ENCODE measurements at regions not wholly inside any gene's neighbourhood (a gene's known extent, or its start where the extent isn't known, plus 50 kb on each side); places are given as distances from the start of the nearest gene placed in this dataset.

DNA sequence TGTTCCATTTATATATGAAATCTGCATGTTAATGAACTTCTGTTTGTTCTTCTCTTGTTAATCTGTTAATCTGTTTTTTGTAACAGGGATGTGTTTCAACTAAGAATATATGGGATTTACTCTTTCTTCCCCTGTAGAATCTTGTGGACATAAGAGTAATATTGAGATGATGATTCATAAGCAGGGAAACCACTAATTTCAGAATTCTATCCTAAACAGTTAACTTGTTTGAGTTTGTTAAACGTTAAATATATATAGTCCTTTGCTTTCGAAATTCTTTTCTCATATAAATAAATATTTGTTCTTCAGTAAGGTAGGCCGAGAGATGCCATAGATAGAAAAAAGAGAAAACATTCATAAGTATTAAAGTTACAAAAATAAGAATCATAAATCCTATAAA lies 1052.2 kb upstream of the SPRY2 start:
- no peaks in the 10 kb centered on the region for H3K27me3 ChIP-seq
- intact Hi-C loops (cut with DNase I): no loop called here
- no peaks in the 10 kb centered on the region for H3K9me3 ChIP-seq
- TF ChIP-seq, protein P1, sequence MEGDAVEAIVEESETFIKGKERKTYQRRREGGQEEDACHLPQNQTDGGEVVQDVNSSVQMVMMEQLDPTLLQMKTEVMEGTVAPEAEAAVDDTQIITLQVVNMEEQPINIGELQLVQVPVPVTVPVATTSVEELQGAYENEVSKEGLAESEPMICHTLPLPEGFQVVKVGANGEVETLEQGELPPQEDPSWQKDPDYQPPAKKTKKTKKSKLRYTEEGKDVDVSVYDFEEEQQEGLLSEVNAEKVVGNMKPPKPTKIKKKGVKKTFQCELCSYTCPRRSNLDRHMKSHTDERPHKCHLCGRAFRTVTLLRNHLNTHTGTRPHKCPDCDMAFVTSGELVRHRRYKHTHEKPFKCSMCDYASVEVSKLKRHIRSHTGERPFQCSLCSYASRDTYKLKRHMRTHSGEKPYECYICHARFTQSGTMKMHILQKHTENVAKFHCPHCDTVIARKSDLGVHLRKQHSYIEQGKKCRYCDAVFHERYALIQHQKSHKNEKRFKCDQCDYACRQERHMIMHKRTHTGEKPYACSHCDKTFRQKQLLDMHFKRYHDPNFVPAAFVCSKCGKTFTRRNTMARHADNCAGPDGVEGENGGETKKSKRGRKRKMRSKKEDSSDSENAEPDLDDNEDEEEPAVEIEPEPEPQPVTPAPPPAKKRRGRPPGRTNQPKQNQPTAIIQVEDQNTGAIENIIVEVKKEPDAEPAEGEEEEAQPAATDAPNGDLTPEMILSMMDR (IDR thresholded peaks at IDR 0.05): no peak
- no peak for TF ChIP-seq POLR2A (IDR thresholded peaks at IDR 0.05)
- no peaks in the 10 kb centered on the region for H3K4me1 ChIP-seq
- H3K4me3 ChIP-seq (replicated peaks in 1 of 3): no peak overlapping the region
- no peak for DNase-seq
- 58 to 68% methylated on average over 3 of the region's 3 CpGs for WGBS, 2 donors
- H3K27ac ChIP-seq: no peak overlapping the region
- no peaks in the 10 kb centered on the region for H3K36me3 ChIP-seq

DNA sequence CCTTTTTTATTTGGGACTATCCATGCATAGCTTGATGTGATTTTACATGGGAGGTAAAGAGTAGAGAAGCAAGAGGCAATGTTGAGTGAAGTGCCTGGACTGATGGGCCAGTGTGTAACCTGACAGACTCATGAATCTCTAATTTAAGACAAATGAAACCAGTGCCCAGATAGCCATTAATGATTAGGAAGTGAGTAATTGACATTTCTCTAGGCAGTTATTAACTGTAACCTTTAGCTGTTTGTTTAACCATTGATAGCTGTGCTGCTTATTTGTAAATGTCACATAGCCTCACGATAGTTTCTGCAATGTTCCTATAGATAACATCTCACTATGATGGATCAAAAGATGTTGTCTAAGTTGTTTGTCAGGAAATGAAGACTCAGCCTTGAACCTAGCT lies 1047.5 kb upstream of the SPRY2 start:
- Histone ChIP-seq H3K27me3 (no peaks in the 10 kb centered on the region), H3K4me3 (replicated peaks in 1 of 3) (no peak overlapping the region), H3K27ac (no peak overlapping the region), H3K4me1 (no peaks in the 10 kb centered on the region), H3K9me3 (no peaks in the 10 kb centered on the region), H3K36me3 (no peaks in the 10 kb centered on the region)
- 41 to 67% methylated on average over 1 of the region's 1 CpG for WGBS, 2 donors
- TF ChIP-seq, protein P1 (IDR thresholded peaks at IDR 0.05): no peak
- no peak for TF ChIP-seq POLR2A (IDR thresholded peaks at IDR 0.05)
- no peak for DNase-seq
- intact Hi-C loops (cut with DNase I): no loop called here

DNA sequence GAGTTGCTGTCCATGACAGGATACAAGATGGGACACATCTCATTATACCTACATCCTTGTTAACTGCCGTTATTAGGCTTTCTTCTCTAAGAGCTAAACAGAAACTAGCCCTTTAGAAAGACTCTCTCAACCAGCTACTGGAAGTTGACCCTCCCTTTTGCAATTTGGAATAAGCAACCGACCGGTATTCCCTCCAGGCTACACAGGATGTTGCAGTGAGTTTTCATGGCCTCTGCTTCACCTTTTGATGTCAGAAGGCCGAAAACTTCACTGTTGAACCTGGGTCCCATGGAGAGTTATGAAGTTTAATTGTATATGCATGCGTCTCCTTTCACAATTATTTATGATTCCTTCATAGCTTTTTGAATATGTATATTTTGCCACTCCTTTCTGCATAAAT lies 1042.5 kb upstream of the SPRY2 start:
- H3K27ac ChIP-seq: no peak overlapping the region
- no peaks in the 10 kb centered on the region for H3K4me1 ChIP-seq
- WGBS, 2 donors: 71 to 79% methylated on average over 5 of the region's 5 CpGs
- no peaks in the 10 kb centered on the region for H3K36me3 ChIP-seq
- TF ChIP-seq, protein P1 (IDR thresholded peaks at IDR 0.05): no peak
- TF ChIP-seq POLR2A (IDR thresholded peaks at IDR 0.05): no peak
- H3K4me3 ChIP-seq (replicated peaks in 1 of 3): no peak overlapping the region
- intact Hi-C loops (cut with DNase I): no loop called here
- no peaks in the 10 kb centered on the region for H3K9me3 ChIP-seq
- DNase-seq: no peak
- H3K27me3 ChIP-seq: no peaks in the 10 kb centered on the region

DNA sequence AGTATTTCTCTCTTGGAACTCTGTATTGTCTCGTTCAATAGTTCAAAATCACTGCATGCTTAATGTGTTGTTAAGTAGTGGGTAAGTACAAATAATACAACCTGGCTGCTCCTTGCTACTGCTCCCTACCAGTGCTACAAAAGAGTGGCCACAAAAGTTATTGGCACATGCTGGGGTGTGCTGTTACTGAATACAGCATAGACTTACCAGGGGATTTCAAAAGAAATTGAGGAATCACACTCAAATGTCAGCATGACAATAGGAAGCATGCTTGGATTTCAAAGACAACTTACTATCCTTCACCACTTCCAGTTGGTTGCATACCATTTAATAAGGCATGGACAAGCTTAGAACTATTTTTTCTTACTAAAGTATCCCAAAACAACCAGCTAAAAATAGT lies 1041.3 kb upstream of the SPRY2 start:
- no peak for DNase-seq
- WGBS, 2 donors: 75 to 81% methylated on average over 1 of the region's 1 CpG
- intact Hi-C loops (cut with DNase I): no loop called here
- Histone ChIP-seq H3K36me3 (no peaks in the 10 kb centered on the region), H3K27me3 (no peaks in the 10 kb centered on the region), H3K4me1 (no peaks in the 10 kb centered on the region), H3K4me3 (replicated peaks in 1 of 3) (no peak overlapping the region), H3K27ac (no peak overlapping the region), H3K9me3 (no peaks in the 10 kb centered on the region)
- TF ChIP-seq POLR2A (IDR thresholded peaks at IDR 0.05): no peak
- TF ChIP-seq, protein P1 (IDR thresholded peaks at IDR 0.05): no peak

DNA sequence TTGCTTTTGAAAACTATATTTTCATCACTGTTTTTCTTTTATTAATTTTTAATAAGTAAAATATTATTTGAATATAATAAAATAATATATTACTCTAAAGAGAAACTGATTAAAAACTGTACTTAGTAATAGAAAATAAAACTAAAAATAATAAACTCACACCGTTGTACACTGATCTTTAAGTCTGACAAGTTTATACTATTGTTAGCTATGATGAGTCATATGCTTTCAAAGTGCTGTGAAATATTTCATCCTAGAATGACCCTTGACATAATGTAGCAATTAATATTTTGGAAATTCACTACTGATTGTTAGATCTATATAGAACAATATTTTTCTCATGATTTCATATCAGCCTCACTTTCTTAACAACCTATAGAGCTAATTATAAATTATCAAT lies 1040.6 kb upstream of the SPRY2 start:
- Histone ChIP-seq H3K27me3 (no peaks in the 10 kb centered on the region), H3K4me1 (no peaks in the 10 kb centered on the region), H3K4me3 (replicated peaks in 1 of 3) (no peak overlapping the region), H3K9me3 (no peaks in the 10 kb centered on the region), H3K27ac (no peak overlapping the region), H3K36me3 (no peaks in the 10 kb centered on the region)
- intact Hi-C loops (cut with DNase I): no loop called here
- no peak for DNase-seq
- WGBS, 2 donors: 69 to 84% methylated on average over 1 of the region's 1 CpG
- no peak for TF ChIP-seq POLR2A (IDR thresholded peaks at IDR 0.05)
- TF ChIP-seq, protein P1 (IDR thresholded peaks at IDR 0.05): no peak
